Spleen (tissue), 11 donors: ENCODE measurements at regions not wholly inside any gene's neighbourhood (a gene's known extent, or its start where the extent isn't known, plus 50 kb on each side); places are given as distances from the start of the nearest gene placed in this dataset.

Experiments used
- DNase-seq: peaks from one replicate; pipeline ENCODE4 v3.0.0-alpha.2; 2020
- H3K27ac ChIP-seq, 8 donors: fragments of 200-600 bp; sonication (generic) in 7 of 8; 1 replicate in 4 of 8; 2 replicates in 4 of 8; pipeline versions ENCODE4 v1.5.0 to v1.8.0; 2016 to 2021; ENCODE audit warnings: inconsistent platforms in 4 of 8, mild to moderate bottlenecking in 4 of 8, moderate library complexity in 1 of 8
- H3K27me3 ChIP-seq, 7 donors: fragments of 200-600 bp; sonication (generic) in 6 of 7; replicated peaks in 1 of 7; 1 replicate in 4 of 7; 2 replicates in 3 of 7; pipeline versions ENCODE4 v1.5.0 to v1.8.0; 2016 to 2021; ENCODE audit warnings: inconsistent platforms in 3 of 7, mild to moderate bottlenecking in 1 of 7
- H3K36me3 ChIP-seq, 6 donors: fragments of 200-600 bp; sonication (generic) in 5 of 6; 1 replicate in 4 of 6; 2 replicates in 2 of 6; pipeline versions ENCODE4 v1.5.0 to v1.8.0; 2016 to 2021; ENCODE audit warnings: inconsistent platforms in 2 of 6
- H3K4me1 ChIP-seq, 6 donors: fragments of 200-600 bp; sonication (generic) in 5 of 6; 1 replicate in 3 of 6; 2 replicates in 3 of 6; pipeline versions ENCODE4 v1.5.0 to v1.8.0; 2016 to 2021; ENCODE audit warnings: inconsistent platforms in 3 of 6
- H3K4me3 ChIP-seq, 8 donors: fragments of 200-600 bp; sonication (generic) in 7 of 8; 1 replicate in 4 of 8; 2 replicates in 4 of 8; pipeline versions ENCODE4 v1.5.0 to v1.8.0; 2016 to 2021; ENCODE audit warnings: inconsistent platforms in 4 of 8, mild to moderate bottlenecking in 4 of 8, moderate library complexity in 2 of 8
- H3K9me3 ChIP-seq, 8 donors: fragments of 200-600 bp; sonication (generic) in 7 of 8; 1 replicate in 4 of 8; 2 replicates in 4 of 8; pipeline versions ENCODE4 v1.5.0 to v1.8.0; 2016 to 2021; ENCODE audit warnings: inconsistent platforms in 4 of 8
- CTCF ChIP-seq, 11 experiments: fragments of 200-600 bp in 7 of 11; fragments of 450-650 bp in 4 of 11; sonication (generic) in 4 of 11; IDR thresholded peaks in 8 of 11; conservative IDR thresholded peaks in 3 of 11; 1 replicate in 7 of 11; 2 replicates in 4 of 11; pipeline versions ENCODE4 v1.4.0 to v1.8.0; 2016 to 2021; ENCODE audit warnings: antibody characterized with exemption in 11 of 11, inconsistent platforms in 4 of 11, mild to moderate bottlenecking in 1 of 11
- POLR2A ChIP-seq, 3 donors: fragments of 450-650 bp; IDR thresholded peaks; one replicate each; pipeline ENCODE4 v1.5.1; 2017; ENCODE audit warnings: antibody characterized with exemption in 3 of 3, mild to moderate bottlenecking in 1 of 3
- POLR2AphosphoS5 ChIP-seq, 3 donors: sonication (generic); formaldehyde crosslinking; IDR thresholded peaks; one replicate each; pipeline ENCODE4 v1.5.1; 2017; ENCODE audit warnings: antibody characterized with exemption in 3 of 3
- WGBS, 5 donors: extraction: QIAGEN DNeasy Blood & Tissue Kit in 3 of 5; methylation state at CpG; one replicate each; pipeline versions ENCODE4 v1.1.5 to v1.1.7; 2013 to 2018; 5-methylcytosine and 5-hydroxymethylcytosine counted together
- intact Hi-C: fragments of 100-400 bp; cut with DNase I; formaldehyde crosslinking; loops from one replicate; pipeline ENCODE4 v1.15.0; 2023; ENCODE audit warnings: low total_unique reads
- donor health status: healthy with polysubstance abuse.
- donor health status: DM: no; HTN: no; CAD: no; lungs with moderate emphysema.
- donor health status: DM: no; HTN: no; CAD: no.
- donor health status: Bipolar disorder and iron deficiency.
- donor health status: healthy.
- donor health status: DM: no; HTN: no; CAD: no.
- donor health status: DM: yes; HTN: yes; CAD: no.

GRCh38 chr10:71150796-71151195 is 61.6 kb upstream of the UNC5B start:
- Histone ChIP-seq H3K4me3 (no peak overlapping the region), H3K36me3 (no peaks in the 10 kb centered on the region), H3K4me1 (no peaks in the 10 kb centered on the region), H3K27me3 (peaks cover 0 to 13% (median 0%) of the 10 kb centered on the region in 7 donors), H3K9me3 (no peaks in the 10 kb centered on the region), H3K27ac (no peak overlapping the region)
- WGBS, 5 donors, result 69 to 88% (median 83%) methylated on average over 2 of the region's 2 CpGs
- intact Hi-C loops, result no loop called here
- TF ChIP-seq POLR2A (IDR thresholded peaks at IDR 0.05) (no peak), CTCF (IDR thresholded peaks at IDR 0.05 in 8 of 11, conservative IDR thresholded peaks at IDR 0.05 in 3 of 11) (no peak), POLR2AphosphoS5 (IDR thresholded peaks at IDR 0.05) (no peak)
- no peak for DNase-seq

GRCh38 chr10:71152043-71152442 is 60.3 kb upstream of the UNC5B start:
- intact Hi-C loops, result no loop called here
- H3K4me1 ChIP-seq, result no peaks in the 10 kb centered on the region
- peaks cover 0 to 5% (median 0%) of the 10 kb centered on the region in 7 donors for H3K27me3 ChIP-seq
- H3K9me3 ChIP-seq, result no peaks in the 10 kb centered on the region
- H3K4me3 ChIP-seq, result no peak overlapping the region
- H3K36me3 ChIP-seq, result no peaks in the 10 kb centered on the region
- WGBS, 5 donors, result 63 to 84% (median 74%) methylated on average over 2 of the region's 2 CpGs
- H3K27ac ChIP-seq, result no peak overlapping the region
- no peak for DNase-seq
- TF ChIP-seq POLR2AphosphoS5 (IDR thresholded peaks at IDR 0.05), result no peak
- TF ChIP-seq CTCF (IDR thresholded peaks at IDR 0.05 in 8 of 11, conservative IDR thresholded peaks at IDR 0.05 in 3 of 11), result no peak
- TF ChIP-seq POLR2A (IDR thresholded peaks at IDR 0.05), result no peak

GRCh38 chr10:71156436-71156835 is 55.9 kb upstream of the UNC5B start:
- no peak for DNase-seq
- intact Hi-C loops, result no loop called here
- WGBS, 5 donors, result 56 to 85% (median 72%) methylated on average over 2 of the region's 2 CpGs

GRCh38 chr10:71157435-71157834 is 54.9 kb upstream of the UNC5B start:
- Histone ChIP-seq H3K9me3 (no peaks in the 10 kb centered on the region), H3K36me3 (no peaks in the 10 kb centered on the region), H3K4me3 (no peak overlapping the region), H3K27ac (no peak overlapping the region), H3K4me1 (no peaks in the 10 kb centered on the region), H3K27me3 (no peaks in the 10 kb centered on the region)
- intact Hi-C loops, result no loop called here
- TF ChIP-seq POLR2AphosphoS5 (IDR thresholded peaks at IDR 0.05), result no peak
- TF ChIP-seq POLR2A (IDR thresholded peaks at IDR 0.05), result no peak
- no peak for TF ChIP-seq CTCF (IDR thresholded peaks at IDR 0.05 in 8 of 11, conservative IDR thresholded peaks at IDR 0.05 in 3 of 11)
- DNase-seq, result no peak
- WGBS, 5 donors, result 77 to 89% (median 84%) methylated on average over 1 of the region's 1 CpG

More at GRCh38 chr10:71156436-71156835, 55.9 kb upstream of the UNC5B start:
- TF ChIP-seq POLR2AphosphoS5 (IDR thresholded peaks at IDR 0.05), result no peak
- no peak for TF ChIP-seq CTCF (IDR thresholded peaks at IDR 0.05 in 8 of 11, conservative IDR thresholded peaks at IDR 0.05 in 3 of 11)
- TF ChIP-seq POLR2A (IDR thresholded peaks at IDR 0.05), result no peak
- Histone ChIP-seq H3K27ac (no peak overlapping the region), H3K4me1 (no peaks in the 10 kb centered on the region), H3K9me3 (no peaks in the 10 kb centered on the region), H3K4me3 (no peak overlapping the region), H3K27me3 (no peaks in the 10 kb centered on the region), H3K36me3 (no peaks in the 10 kb centered on the region)
